CD4-positive, CD25-positive, alpha-beta regulatory T cell (primary cell): ENCODE measurements at regions not wholly inside any gene's neighbourhood (a gene's known extent, or its start where the extent isn't known, plus 50 kb on each side); places are given as distances from the start of the nearest gene placed in this dataset.

Experiments
- ATAC-seq, 2 donors: fragments of 150-1000 bp; cut with Tn5 transposase; one replicate each; pipeline ENCODE4 v1.10.0; 2021; ENCODE audit warnings: low read depth in 2 of 2, moderate number of reproducible peaks in 2 of 2, moderate library complexity in 1 of 2
- DNase-seq, 3 donors: peaks; one replicate each; pipeline versions ENCODE4 v3.0.0 to v3.0.0-alpha.2; 2012 to 2022; ENCODE audit warnings: mixed read lengths in 1 of 3
- H3K27ac ChIP-seq: one replicate; pipeline ENCODE4 v1.7.0; 2013; ENCODE audit warnings: mild to moderate bottlenecking, low read length; ENCODE audit not compliant: insufficient read depth, poor library complexity, severe bottlenecking
- H3K27me3 ChIP-seq: one replicate; pipeline ENCODE4 v1.7.0; 2013; ENCODE audit warnings: low read length; ENCODE audit not compliant: control insufficient read depth, insufficient read depth
- H3K36me3 ChIP-seq: one replicate; pipeline ENCODE4 v1.7.0; 2013; ENCODE audit warnings: mild to moderate bottlenecking, low read length, moderate library complexity; ENCODE audit not compliant: control insufficient read depth, insufficient read depth
- H3K4me1 ChIP-seq: 2 replicates; pipeline ENCODE4 v1.7.0; 2013; ENCODE audit warnings: mild to moderate bottlenecking, low read length; ENCODE audit not compliant: insufficient read depth, control insufficient read depth, poor library complexity, severe bottlenecking
- H3K4me3 ChIP-seq: one replicate; pipeline ENCODE4 v1.7.0; 2013; ENCODE audit warnings: low read depth, mild to moderate bottlenecking, low read length, moderate library complexity
- H3K9me3 ChIP-seq, 2 experiments: 1 replicate in 1 of 2; 2 replicates in 1 of 2; pipeline ENCODE4 v1.7.0; 2013; ENCODE audit warnings: low read length in 2 of 2, mild to moderate bottlenecking in 1 of 2, moderate library complexity in 1 of 2; ENCODE audit not compliant: control insufficient read depth in 2 of 2
- H3K27ac Mint-ChIP-seq, 3 donors: one replicate each; pipeline ENCODE4 v1.8.0; 2020 to 2022; ENCODE audit warnings: mild to moderate bottlenecking in 3 of 3, mixed read lengths in 3 of 3, moderate library complexity in 2 of 3
- H3K27me3 Mint-ChIP-seq: one replicate; pipeline ENCODE4 v1.8.0; 2022; ENCODE audit warnings: mild to moderate bottlenecking, mixed read lengths
- H3K36me3 Mint-ChIP-seq: one replicate; pipeline ENCODE4 v1.8.0; 2020; ENCODE audit warnings: mixed read lengths
- H3K4me1 Mint-ChIP-seq, 4 donors: one replicate each; pipeline ENCODE4 v1.8.0; 2020 to 2022; ENCODE audit warnings: mixed read lengths in 4 of 4, mild to moderate bottlenecking in 1 of 4
- H3K4me3 Mint-ChIP-seq, 4 donors: one replicate each; pipeline ENCODE4 v1.8.0; 2020 to 2022; ENCODE audit warnings: mild to moderate bottlenecking in 4 of 4, mixed read lengths in 4 of 4, moderate library complexity in 3 of 4
- H3K9me3 Mint-ChIP-seq, 7 donors: one replicate each; pipeline ENCODE4 v1.8.0; 2020 to 2022; ENCODE audit warnings: mixed read lengths in 7 of 7, mild to moderate bottlenecking in 3 of 7, moderate library complexity in 2 of 7

DNA sequence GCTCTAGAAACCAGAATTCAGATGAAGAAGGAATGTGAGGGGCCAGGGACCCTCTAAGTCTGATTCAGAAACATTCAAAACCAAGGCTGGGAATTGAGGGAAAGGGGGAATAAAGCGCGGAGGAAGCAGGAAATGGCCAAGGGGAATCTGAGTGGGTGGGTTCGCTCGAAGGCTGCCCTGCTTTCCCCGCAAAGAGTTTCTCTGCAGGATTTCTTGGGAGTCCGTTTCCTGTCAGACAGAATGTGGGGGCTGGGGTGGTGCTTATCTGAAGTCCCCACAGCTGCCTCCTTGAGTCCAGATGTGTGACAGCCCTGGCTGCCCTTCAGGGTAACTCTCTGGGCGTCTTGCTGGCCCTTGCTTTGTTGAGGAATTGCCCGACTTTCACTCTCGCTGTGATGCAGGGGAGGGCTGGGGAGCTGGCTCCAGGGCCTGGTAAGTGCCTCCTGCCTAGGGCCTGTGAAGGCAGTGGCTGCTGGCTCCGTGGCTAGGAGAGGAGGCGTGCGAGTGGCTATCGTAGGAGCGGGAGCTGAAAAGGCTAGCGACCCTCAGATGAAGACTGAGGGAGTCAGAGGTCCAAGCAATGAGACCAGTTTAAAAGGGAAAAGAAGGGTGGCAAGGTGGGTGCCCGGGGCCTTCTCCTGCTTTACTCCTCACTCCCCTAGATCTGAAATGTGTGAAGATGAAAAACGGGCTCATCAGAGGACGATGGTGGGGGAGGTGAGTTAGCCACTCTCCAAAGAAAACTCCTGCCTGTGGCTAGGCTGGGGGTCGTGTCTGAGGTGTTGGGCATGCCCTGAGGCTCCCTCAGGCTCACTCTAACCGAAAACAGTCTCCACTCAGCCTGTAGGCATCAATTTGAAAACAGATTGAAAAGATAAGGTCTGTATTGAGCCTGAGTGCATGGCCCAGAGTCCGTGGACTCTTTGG is 143.9 kb upstream of the UMPS start:
- H3K4me3 Mint-ChIP-seq: peak overlapping the region; percentile 82 to 93 (median 88)
- H3K36me3 Mint-ChIP-seq: peaks cover 11% of the 10 kb centered on the region
- H3K27ac ChIP-seq: no peak overlapping the region
- H3K4me1 Mint-ChIP-seq: peaks cover 9 to 76% (median 27%) of the 10 kb centered on the region in 4 donors
- DNase-seq: no peak
- no peak for ATAC-seq
- H3K4me3 ChIP-seq: peak overlapping the region; percentile 19
- peaks cover 2% of the 10 kb centered on the region for H3K36me3 ChIP-seq
- H3K4me1 ChIP-seq: peaks cover 21% of the 10 kb centered on the region
- H3K9me3 Mint-ChIP-seq: no peaks in the 10 kb centered on the region
- peaks cover 26% of the 10 kb centered on the region for H3K27me3 Mint-ChIP-seq
- no peaks in the 10 kb centered on the region for H3K9me3 ChIP-seq
- H3K27me3 ChIP-seq: peaks cover 6% of the 10 kb centered on the region
- H3K27ac Mint-ChIP-seq: peak overlapping the region; percentile 36 to 78 (median 76)

DNA sequence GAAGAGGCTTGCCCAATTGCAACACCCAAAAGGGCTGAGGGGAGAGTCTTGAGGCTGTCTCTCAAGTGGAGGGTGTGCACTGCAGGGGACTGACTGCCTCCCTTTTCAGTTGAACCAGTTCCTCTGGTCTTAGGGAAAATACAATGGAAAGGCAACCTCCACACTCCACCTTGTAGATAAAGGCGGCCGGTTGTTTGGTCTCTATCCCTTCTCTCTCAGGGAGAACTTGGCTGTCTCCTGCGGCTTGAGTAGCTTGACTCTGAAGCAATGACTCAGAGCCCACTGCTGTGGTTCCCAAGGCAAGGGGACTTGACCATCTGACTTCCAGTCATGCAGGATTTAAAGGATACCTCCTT is 143.2 kb upstream of the UMPS start:
- H3K27me3 Mint-ChIP-seq: peaks cover 22% of the 10 kb centered on the region
- DNase-seq: no peak
- H3K9me3 Mint-ChIP-seq: no peaks in the 10 kb centered on the region
- peaks cover 4% of the 10 kb centered on the region for H3K27me3 ChIP-seq
- H3K36me3 ChIP-seq: peaks cover 3% of the 10 kb centered on the region
- H3K4me1 Mint-ChIP-seq: peaks cover 9 to 81% (median 28%) of the 10 kb centered on the region in 4 donors
- peak overlapping the region; percentile 29 to 72 (median 48) for H3K4me3 Mint-ChIP-seq
- no peak for ATAC-seq
- peak overlapping the region in 1 of 3 donors; percentile 36 for H3K27ac Mint-ChIP-seq
- H3K36me3 Mint-ChIP-seq: peaks cover 11% of the 10 kb centered on the region
- H3K9me3 ChIP-seq: no peaks in the 10 kb centered on the region
- no peak overlapping the region for H3K27ac ChIP-seq
- peaks cover 21% of the 10 kb centered on the region for H3K4me1 ChIP-seq
- H3K4me3 ChIP-seq: no peak overlapping the region

DNA sequence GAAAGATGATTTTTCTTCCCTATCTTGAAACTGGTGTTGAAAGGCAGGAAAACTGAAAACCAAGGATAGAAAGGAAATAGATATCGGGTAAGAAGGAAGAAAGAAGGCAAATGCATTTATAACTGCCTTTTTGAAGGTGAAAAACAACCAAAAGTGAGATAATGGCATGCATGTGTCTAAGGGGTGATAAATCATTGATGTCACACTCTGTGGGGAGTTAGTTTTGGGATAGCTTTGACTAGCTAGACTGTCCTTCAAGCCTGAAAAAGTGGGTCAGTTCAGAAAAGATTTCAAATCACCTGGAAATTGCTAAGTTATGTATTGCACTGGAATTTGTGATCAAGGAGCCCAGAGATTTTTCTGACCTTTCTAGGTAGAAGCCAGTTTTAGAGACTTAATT is 142.2 kb upstream of the UMPS start:
- Mint-ChIP-seq H3K4me1 (peaks cover 12 to 80% (median 27%) of the 10 kb centered on the region in 4 donors), H3K36me3 (peaks cover 11% of the 10 kb centered on the region), H3K27ac (peak overlapping the region; percentile 1 to 70 (median 4)), H3K4me3 (peak overlapping the region in 1 of 4 donors; percentile 51), H3K9me3 (no peaks in the 10 kb centered on the region), H3K27me3 (peaks cover 21% of the 10 kb centered on the region)
- peaks cover 4% of the 10 kb centered on the region for H3K27me3 ChIP-seq
- H3K36me3 ChIP-seq: peaks cover 3% of the 10 kb centered on the region
- DNase-seq: no peak
- H3K27ac ChIP-seq: no peak overlapping the region
- H3K9me3 ChIP-seq: no peaks in the 10 kb centered on the region
- no peak for ATAC-seq
- peaks cover 21% of the 10 kb centered on the region for H3K4me1 ChIP-seq
- no peak overlapping the region for H3K4me3 ChIP-seq

DNA sequence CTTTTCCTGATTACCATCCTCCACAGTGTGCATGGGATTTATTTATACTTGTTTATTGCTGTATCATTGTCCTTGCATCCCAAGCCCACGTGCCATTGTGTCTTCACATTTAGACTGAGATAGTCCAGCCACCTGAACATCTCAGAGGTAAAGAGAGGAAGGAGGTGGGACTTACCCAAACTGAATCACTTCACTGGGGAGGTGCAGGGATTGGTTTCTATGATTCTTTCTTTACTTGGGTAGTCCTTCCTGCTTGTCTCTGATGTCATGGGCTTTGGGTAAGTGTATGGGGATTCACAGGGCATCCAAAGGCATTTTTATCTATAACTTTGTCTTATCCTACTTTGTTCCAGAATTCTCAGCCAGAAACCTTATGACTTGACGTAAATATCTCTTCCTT is 141.5 kb upstream of the UMPS start:
- Histone ChIP-seq H3K4me1 (peaks cover 21% of the 10 kb centered on the region), H3K27me3 (peaks cover 4% of the 10 kb centered on the region), H3K9me3 (no peaks in the 10 kb centered on the region), H3K27ac (no peak overlapping the region), H3K4me3 (no peak overlapping the region), H3K36me3 (peaks cover 3% of the 10 kb centered on the region)
- Mint-ChIP-seq H3K27me3 (peaks cover 23% of the 10 kb centered on the region), H3K27ac (peak overlapping the region in 1 of 3 donors; percentile 57), H3K4me3 (peak overlapping the region in 2 of 4 donors; percentile 11 to 39), H3K4me1 (peaks cover 13 to 80% (median 28%) of the 10 kb centered on the region in 4 donors), H3K9me3 (no peaks in the 10 kb centered on the region), H3K36me3 (peaks cover 11% of the 10 kb centered on the region)
- ATAC-seq (no peak), DNase-seq (no peak)

DNA sequence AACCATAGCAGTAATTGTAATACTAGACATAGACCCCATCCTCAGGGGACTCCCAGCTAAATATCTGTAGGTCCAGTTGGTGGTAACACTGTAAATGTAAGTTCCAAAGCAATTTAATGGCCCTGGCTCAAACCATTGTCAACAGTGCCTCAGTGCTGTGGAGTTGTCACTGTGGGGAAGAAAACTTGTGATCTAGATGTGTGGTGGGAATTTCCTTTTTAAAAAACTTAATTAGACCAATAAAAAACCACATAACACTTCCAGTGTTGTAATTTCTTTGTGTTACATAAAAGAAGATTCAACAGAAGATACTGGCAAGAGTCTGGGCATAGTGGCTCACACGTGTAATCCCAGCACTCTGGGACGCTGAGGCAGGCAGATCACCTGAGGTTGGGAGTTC is 138.6 kb upstream of the UMPS start:
- H3K4me1 ChIP-seq: no peaks in the 10 kb centered on the region
- Mint-ChIP-seq H3K9me3 (no peaks in the 10 kb centered on the region), H3K27ac (peak overlapping the region in 1 of 3 donors; percentile 55), H3K27me3 (peaks cover 13% of the 10 kb centered on the region), H3K36me3 (peaks cover 11% of the 10 kb centered on the region), H3K4me3 (no peak overlapping the region), H3K4me1 (peaks cover 7 to 63% (median 16%) of the 10 kb centered on the region in 4 donors)
- DNase-seq (no peak), ATAC-seq (no peak)
- H3K27ac ChIP-seq: no peak overlapping the region
- H3K36me3 ChIP-seq: peaks cover 3% of the 10 kb centered on the region
- H3K27me3 ChIP-seq: no peaks in the 10 kb centered on the region
- no peak overlapping the region for H3K4me3 ChIP-seq
- no peaks in the 10 kb centered on the region for H3K9me3 ChIP-seq

DNA sequence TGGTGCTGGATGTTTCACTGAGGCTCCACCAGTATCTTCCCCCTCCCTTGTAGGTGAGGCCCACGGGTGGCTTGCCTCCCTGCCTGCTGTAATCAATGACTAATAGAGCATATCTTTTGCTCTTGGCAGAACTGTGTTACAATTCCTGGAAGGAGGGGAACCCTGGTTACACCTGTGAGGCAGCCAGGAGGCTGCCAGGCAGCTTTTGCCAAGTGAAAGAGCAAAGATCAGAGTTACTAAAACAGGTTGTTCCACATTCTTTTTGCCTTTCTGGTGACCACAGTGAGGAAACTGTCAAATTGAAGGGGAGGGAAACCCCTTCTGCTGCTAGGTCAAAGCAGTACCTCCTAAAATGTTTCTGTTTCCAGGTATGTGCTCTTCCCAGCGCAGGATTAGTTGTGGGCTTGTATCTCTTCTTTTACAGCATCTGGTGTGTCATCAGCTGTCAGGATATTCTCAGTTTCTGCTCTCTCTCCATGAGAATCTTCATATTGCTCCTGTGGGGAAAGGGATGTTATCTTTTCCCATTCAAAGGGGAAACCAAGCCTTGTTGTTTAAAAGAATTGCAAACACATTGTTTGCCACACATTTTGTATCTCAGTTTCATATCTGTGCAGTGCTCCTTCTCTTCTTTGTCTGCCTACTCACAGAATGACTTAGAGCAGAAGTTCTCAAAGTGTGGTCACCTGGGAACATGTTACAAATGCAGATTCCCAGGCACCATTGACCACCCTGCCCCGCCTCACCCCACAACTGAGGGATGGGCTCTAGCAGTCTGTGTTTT is 137.4 kb upstream of the UMPS start:
- ATAC-seq: peak; percentile 58
- peak overlapping the region in 1 of 4 donors; percentile 60 for H3K4me3 Mint-ChIP-seq

DNA sequence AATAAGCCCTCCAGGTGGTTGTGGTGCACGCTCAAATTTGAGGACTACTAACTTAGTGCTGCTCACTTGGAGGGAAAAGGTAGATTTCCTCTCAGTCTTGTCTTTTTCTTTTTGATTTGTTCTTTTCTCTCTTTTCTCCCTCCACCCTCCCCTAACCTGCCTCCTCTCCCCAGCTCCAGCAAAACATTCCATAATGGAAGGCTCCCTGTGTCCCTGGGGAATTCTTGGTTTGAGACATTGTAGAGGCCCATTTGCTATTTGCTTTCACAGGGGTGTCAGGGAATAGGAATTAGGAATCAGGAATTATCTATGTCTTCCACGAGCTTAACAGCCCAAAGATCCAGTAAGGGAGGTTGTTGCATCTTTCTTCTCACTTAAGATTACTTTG is 136.8 kb upstream of the UMPS start:
- Mint-ChIP-seq H3K27ac (peak overlapping the region in 1 of 3 donors; percentile 77), H3K4me1 (peaks cover 7 to 60% (median 14%) of the 10 kb centered on the region in 4 donors), H3K9me3 (no peaks in the 10 kb centered on the region), H3K27me3 (peaks cover 13% of the 10 kb centered on the region), H3K36me3 (peaks cover 7% of the 10 kb centered on the region), H3K4me3 (peak overlapping the region in 1 of 4 donors; percentile 33)
- ATAC-seq: no peak
- Histone ChIP-seq H3K4me3 (no peak overlapping the region), H3K9me3 (no peaks in the 10 kb centered on the region), H3K27me3 (no peaks in the 10 kb centered on the region), H3K36me3 (peaks cover 3% of the 10 kb centered on the region), H3K4me1 (no peaks in the 10 kb centered on the region), H3K27ac (no peak overlapping the region)
- DNase-seq: no peak

More for the DNA sequence above, 137.4 kb upstream of the UMPS start:
- no peak overlapping the region for H3K27ac ChIP-seq
- peak overlapping the region; percentile 38 to 77 (median 70) for H3K27ac Mint-ChIP-seq
- peaks cover 9% of the 10 kb centered on the region for H3K36me3 Mint-ChIP-seq
- peaks cover 13% of the 10 kb centered on the region for H3K27me3 Mint-ChIP-seq
- peaks cover 3% of the 10 kb centered on the region for H3K36me3 ChIP-seq
- peaks cover 7 to 61% (median 16%) of the 10 kb centered on the region in 4 donors for H3K4me1 Mint-ChIP-seq
- no peaks in the 10 kb centered on the region for H3K27me3 ChIP-seq
- DNase-seq: peak in 1 of 3 donors; percentile 22
- H3K4me3 ChIP-seq: no peak overlapping the region
- H3K9me3 ChIP-seq: no peaks in the 10 kb centered on the region
- no peaks in the 10 kb centered on the region for H3K4me1 ChIP-seq
- H3K9me3 Mint-ChIP-seq: no peaks in the 10 kb centered on the region
